Endothelial cell of umbilical vein (primary cell): ENCODE measurements at regions not wholly inside any gene's neighbourhood (a gene's known extent, or its start where the extent isn't known, plus 50 kb on each side); places are given as distances from the start of the nearest gene placed in this dataset.

Source experiments
- BruUV-seq: library from RNA; stranded (reverse); fragments of 400-500 nt; replicated peaks from 2 replicates; lab custom pipeline; 2021; lab: Mats Ljungman, UMichigan
- CTCF ChIA-PET: fragments of 300-600, 350-600 bp; sonication (Branson Sonifier 250); formaldehyde crosslinking; loops from one replicate; lab custom pipeline; 2021; ENCODE audit warnings: antibody characterized with exemption, inconsistent platforms; lab: Charles Lee
- POLR2A ChIA-PET: fragments of 300-600, 350-600 bp; sonication (Branson Sonifier 250); formaldehyde crosslinking; loops from one replicate; lab custom pipeline; 2021; ENCODE audit warnings: antibody characterized with exemption, inconsistent platforms; lab: Charles Lee
- DNase-seq: peaks from one replicate; pipeline ENCODE4 v3.0.0-alpha.2; 2011; ENCODE audit warnings: low read depth, low spot score
- FAIRE-seq: peaks from 2 replicates; lab custom pipeline; 2011; peaks lifted over from hg19 to GRCh38; lab: Jason Lieb, UNC
- H2AFZ ChIP-seq: 2 replicates; pipeline ENCODE4 v1.6.0; 2012; ENCODE audit warnings: low read depth, low read length, control low read depth, inconsistent platforms
- H3K27ac ChIP-seq: 2 replicates; pipeline ENCODE4 v1.5.1; 2011; ENCODE audit warnings: low read depth, mild to moderate bottlenecking, control low read depth, low read length, moderate library complexity; ENCODE audit not compliant: insufficient read depth
- H3K27me3 ChIP-seq, 2 experiments: 2 replicates each; pipeline versions ENCODE4 v1.6.0 to v1.6.1; 2011; ENCODE audit warnings: low read length in 2 of 2, mixed read lengths in 1 of 2; ENCODE audit not compliant: control insufficient read depth in 2 of 2, insufficient read depth in 2 of 2
- H3K36me3 ChIP-seq, 2 experiments: 2 replicates in 1 of 2; 3 replicates in 1 of 2; pipeline ENCODE4 v1.5.1; 2011; ENCODE audit warnings: low read length in 2 of 2, mild to moderate bottlenecking in 1 of 2, moderate library complexity in 1 of 2; ENCODE audit not compliant: control insufficient read depth in 2 of 2, insufficient read depth in 2 of 2; ENCODE audit errors: extremely low read depth in 1 of 2
- H3K4me1 ChIP-seq: 3 replicates; pipeline ENCODE4 v1.5.1; 2011; ENCODE audit warnings: mild to moderate bottlenecking, low read length; ENCODE audit not compliant: control insufficient read depth, insufficient read depth; ENCODE audit errors: extremely low read depth
- H3K4me2 ChIP-seq: 2 replicates; pipeline ENCODE4 v1.6.1; 2011; ENCODE audit warnings: low read length, control low read depth, mixed read lengths; ENCODE audit not compliant: insufficient read depth
- H3K4me3 ChIP-seq, 3 experiments: fragments of 200-600 bp in 1 of 3; sonication (generic), shearing (Covaris generic) in 1 of 3; replicated peaks in 1 of 3; 2 replicates each; pipeline ENCODE4 v1.5.1; 2011 to 2016; ENCODE audit warnings: control low read depth in 3 of 3, low read length in 3 of 3, mild to moderate bottlenecking in 2 of 3, inconsistent platforms in 1 of 3, low read depth in 1 of 3, moderate library complexity in 1 of 3; ENCODE audit not compliant: insufficient read depth in 1 of 3
- H3K79me2 ChIP-seq: 2 replicates; pipeline ENCODE4 v1.6.0; 2012; ENCODE audit warnings: low read length, inconsistent platforms; ENCODE audit not compliant: control insufficient read depth, insufficient read depth
- H3K9ac ChIP-seq: replicated peaks from 2 replicates; pipeline ENCODE3; 2011; ENCODE audit warnings: low read length, control low read depth; ENCODE audit not compliant: insufficient read depth; ENCODE audit errors: extremely low read depth
- H3K9me1 ChIP-seq: replicated peaks from 3 replicates; pipeline ENCODE4 v1.6.0; 2011; ENCODE audit warnings: mild to moderate bottlenecking, low read length; ENCODE audit not compliant: control insufficient read depth, insufficient read depth; ENCODE audit errors: extremely low read depth
- H3K9me3 ChIP-seq: replicated peaks from 2 replicates; pipeline ENCODE4 v1.5.1; 2012; ENCODE audit warnings: low read length, inconsistent platforms; ENCODE audit not compliant: control insufficient read depth, insufficient read depth
- H4K20me1 ChIP-seq: replicated peaks from 2 replicates; pipeline ENCODE3; 2011; ENCODE audit warnings: mild to moderate bottlenecking, low read length; ENCODE audit not compliant: control insufficient read depth, insufficient read depth; ENCODE audit errors: extremely low read depth
- CTCF ChIP-seq, 2 donors: IDR thresholded peaks; 1 replicate in 1 of 2; 2 replicates in 1 of 2; pipeline ENCODE4 v1.5.1; 2011; ENCODE audit warnings: low read length in 2 of 2, mild to moderate bottlenecking in 2 of 2, moderate library complexity in 2 of 2, control low read depth in 1 of 2, inconsistent platforms in 1 of 2, low read depth in 1 of 2; ENCODE audit not compliant: insufficient read depth in 1 of 2; ENCODE audit errors: extremely low read depth in 1 of 2
- EZH2 ChIP-seq: IDR thresholded peaks from 2 replicates; pipeline ENCODE4 v1.6.1; 2012; ENCODE audit warnings: borderline replicate concordance, low read depth, mild to moderate bottlenecking, moderate library complexity, low read length, inconsistent platforms; ENCODE audit not compliant: severe bottlenecking
- FOS ChIP-seq: IDR thresholded peaks from 2 replicates; pipeline ENCODE4 v1.6.1; 2011; ENCODE audit warnings: mild to moderate bottlenecking, low read length, moderate library complexity, borderline replicate concordance; ENCODE audit not compliant: insufficient read depth
- GATA2 ChIP-seq: IDR thresholded peaks from 2 replicates; pipeline ENCODE4 v1.7.0; 2011; ENCODE audit warnings: low read depth, mild to moderate bottlenecking, moderate library complexity, mixed read lengths, low read length; ENCODE audit not compliant: insufficient read length, insufficient read depth
- JUN ChIP-seq: IDR thresholded peaks from 2 replicates; pipeline ENCODE4 v1.6.1; 2011; ENCODE audit warnings: borderline replicate concordance, low read depth; ENCODE audit not compliant: insufficient read length, insufficient read depth
- MAX ChIP-seq: IDR thresholded peaks from 2 replicates; pipeline ENCODE4 v1.6.1; 2011; ENCODE audit not compliant: insufficient read depth, insufficient read length
- MYC ChIP-seq: IDR thresholded peaks from one replicate; pipeline ENCODE4 v1.6.1; 2011; ENCODE audit warnings: mild to moderate bottlenecking, low read depth, low read length
- POLR2A ChIP-seq: IDR thresholded peaks from 2 replicates; pipeline ENCODE4 v1.6.1; 2012; ENCODE audit warnings: low read depth, mild to moderate bottlenecking, control low read depth, low read length
- POLR2AphosphoS5 ChIP-seq: IDR thresholded peaks from 2 replicates; pipeline ENCODE4 v1.6.1; 2012; ENCODE audit warnings: low read depth, mild to moderate bottlenecking, control low read depth, low read length, moderate library complexity; ENCODE audit not compliant: insufficient read depth
- dilution Hi-C: fragments of 300-500 bp; cut with MboI; formaldehyde crosslinking; loops from one replicate; pipeline ENCODE4 v1.15.0; 2019; ENCODE audit warnings: low sequenced_read_pairs; ENCODE audit not compliant: extremely low pct_ligation_motif_present
- intact Hi-C: fragments of 100-400 bp; cut with micrococcal nuclease; formaldehyde crosslinking; loops from one replicate; pipeline ENCODE4 v1.10.0; 2022

GRCh38 chr15:93317772-93318171, 228.8 kb upstream of the RGMA start:
- BruUV-seq = no TSS peak
- Histone ChIP-seq H3K9me1 (no peaks in the 10 kb centered on the region), H3K27me3 (no peaks in the 10 kb centered on the region), H3K4me1 (no peaks in the 10 kb centered on the region), H3K36me3 (no peaks in the 10 kb centered on the region), H3K27ac (no peak overlapping the region), H3K4me3 (no peak overlapping the region), H3K4me2 (no peak overlapping the region), H3K9me3 (no peaks in the 10 kb centered on the region), H2AFZ (no peak overlapping the region), H4K20me1 (no peaks in the 10 kb centered on the region), H3K79me2 (no peaks in the 10 kb centered on the region), H3K9ac (no peak overlapping the region)
- CTCF ChIA-PET = interaction anchor here (0.7 kb wide), 1 partner anchor 116 kb away, joined by 3 read pairs; no protein-coding TSS in a partner anchor
- dilution Hi-C loops = no loop called here
- intact Hi-C loops = no loop called here
- FAIRE-seq = no peak
- TF ChIP-seq POLR2A (no peak), CTCF (IDR thresholded peaks at IDR 0.05; ENCODE audit: extremely low read depth in 1 of 2, insufficient read depth in 1 of 2, low read depth in 1 of 2, low read length in 2 of 2) (no peak), FOS (no peak), EZH2 (no peak), GATA2 (no peak), MYC (no peak), MAX (no peak), POLR2AphosphoS5 (no peak), JUN (no peak)
- POLR2A ChIA-PET = no interaction called here
- DNase-seq = no peak
